ENCODE measurements at regions not wholly inside any gene's neighbourhood (a gene's known extent, or its start where the extent isn't known, plus 50 kb on each side); places are given as distances from the start of the nearest gene placed in this dataset.

GRCh38 chr10:36801660-36802059 is 323.7 kb upstream of the ANKRD30A start:
- no peak for TF ChIP-seq CTCF (IDR thresholded peaks at IDR 0.05; ENCODE audit: poor library complexity, severe bottlenecking)
- Histone ChIP-seq H3K36me3 (ENCODE audit: low read depth) (no peaks in the 10 kb centered on the region), H3K9me3 (ENCODE audit: severe bottlenecking) (no peaks in the 10 kb centered on the region)

GRCh38 chr10:36794981-36795380 is 330.4 kb upstream of the ANKRD30A start:
- TF ChIP-seq CTCF (IDR thresholded peaks at IDR 0.05; ENCODE audit: poor library complexity, severe bottlenecking): no peak
- no peak overlapping the region for H3K4me3 ChIP-seq (ENCODE audit: severe bottlenecking)
- H3K27me3 ChIP-seq (ENCODE audit: insufficient read depth, poor library complexity, severe bottlenecking): no peaks in the 10 kb centered on the region
- no peak for ATAC-seq (ENCODE audit: low read depth)
- H3K9me3 ChIP-seq (ENCODE audit: severe bottlenecking): no peaks in the 10 kb centered on the region
- H3K4me1 ChIP-seq (ENCODE audit: insufficient read depth, poor library complexity, severe bottlenecking): no peaks in the 10 kb centered on the region
- no peak overlapping the region for H3K27ac ChIP-seq (ENCODE audit: poor library complexity, severe bottlenecking)
- no peak for DNase-seq (ENCODE audit: low spot score)
- H3K36me3 ChIP-seq (ENCODE audit: low read depth): no peaks in the 10 kb centered on the region

More at GRCh38 chr10:36801660-36802059, 323.7 kb upstream of the ANKRD30A start:
- no peaks in the 10 kb centered on the region for H3K4me1 ChIP-seq (ENCODE audit: insufficient read depth, poor library complexity, severe bottlenecking)
- H3K4me3 ChIP-seq (ENCODE audit: severe bottlenecking): no peak overlapping the region
- ATAC-seq (ENCODE audit: low read depth): no peak
- no peak for DNase-seq (ENCODE audit: low spot score)
- H3K27me3 ChIP-seq (ENCODE audit: insufficient read depth, poor library complexity, severe bottlenecking): no peaks in the 10 kb centered on the region
- no peak overlapping the region for H3K27ac ChIP-seq (ENCODE audit: poor library complexity, severe bottlenecking)

GRCh38 chr10:36789974-36790373 is 335.4 kb upstream of the ANKRD30A start:
- no peaks in the 10 kb centered on the region for H3K27me3 ChIP-seq (ENCODE audit: insufficient read depth, poor library complexity, severe bottlenecking)
- H3K4me1 ChIP-seq (ENCODE audit: insufficient read depth, poor library complexity, severe bottlenecking): no peaks in the 10 kb centered on the region
- ATAC-seq (ENCODE audit: low read depth) (no peak), DNase-seq (ENCODE audit: low spot score) (no peak)
- no peak for TF ChIP-seq CTCF (IDR thresholded peaks at IDR 0.05; ENCODE audit: poor library complexity, severe bottlenecking)
- H3K9me3 ChIP-seq (ENCODE audit: severe bottlenecking): no peaks in the 10 kb centered on the region
- no peak overlapping the region for H3K4me3 ChIP-seq (ENCODE audit: severe bottlenecking)
- no peak overlapping the region for H3K27ac ChIP-seq (ENCODE audit: poor library complexity, severe bottlenecking)
- H3K36me3 ChIP-seq (ENCODE audit: low read depth): no peaks in the 10 kb centered on the region

- Histone ChIP-seq H3K27ac (ENCODE audit: poor library complexity, severe bottlenecking) (no peak overlapping the region), H3K9me3 (ENCODE audit: severe bottlenecking) (no peaks in the 10 kb centered on the region), H3K27me3 (ENCODE audit: insufficient read depth, poor library complexity, severe bottlenecking) (no peaks in the 10 kb centered on the region), H3K36me3 (ENCODE audit: low read depth) (no peaks in the 10 kb centered on the region), H3K4me1 (ENCODE audit: insufficient read depth, poor library complexity, severe bottlenecking) (no peaks in the 10 kb centered on the region), H3K4me3 (ENCODE audit: severe bottlenecking) (no peak overlapping the region)
- ATAC-seq (ENCODE audit: low read depth) (no peak), DNase-seq (ENCODE audit: low spot score) (no peak)
- no peak for TF ChIP-seq CTCF (IDR thresholded peaks at IDR 0.05; ENCODE audit: poor library complexity, severe bottlenecking)
These were observed 337.2 kb upstream of the ANKRD30A start for GRCh38 chr10:36788152-36788551.

- Histone ChIP-seq H3K36me3 (ENCODE audit: low read depth) (no peaks in the 10 kb centered on the region), H3K27ac (ENCODE audit: poor library complexity, severe bottlenecking) (no peak overlapping the region), H3K9me3 (ENCODE audit: severe bottlenecking) (no peaks in the 10 kb centered on the region), H3K4me1 (ENCODE audit: insufficient read depth, poor library complexity, severe bottlenecking) (no peaks in the 10 kb centered on the region), H3K27me3 (ENCODE audit: insufficient read depth, poor library complexity, severe bottlenecking) (no peaks in the 10 kb centered on the region), H3K4me3 (ENCODE audit: severe bottlenecking) (no peak overlapping the region)
- no peak for DNase-seq (ENCODE audit: low spot score)
- TF ChIP-seq CTCF (IDR thresholded peaks at IDR 0.05; ENCODE audit: poor library complexity, severe bottlenecking): no peak
- no peak for ATAC-seq (ENCODE audit: low read depth)
These were observed 342.0 kb upstream of the ANKRD30A start for GRCh38 chr10:36783400-36783799.
